ENCODE measurements at regions not wholly inside any gene's neighbourhood (a gene's known extent, or its start where the extent isn't known, plus 50 kb on each side); places are given as distances from the start of the nearest gene placed in this dataset.
"Not testable (repeated sequence)": the region's sequence is repeated elsewhere in the genome, so short reads cannot be mapped to it uniquely, and the experiment has no call there.

DNA sequence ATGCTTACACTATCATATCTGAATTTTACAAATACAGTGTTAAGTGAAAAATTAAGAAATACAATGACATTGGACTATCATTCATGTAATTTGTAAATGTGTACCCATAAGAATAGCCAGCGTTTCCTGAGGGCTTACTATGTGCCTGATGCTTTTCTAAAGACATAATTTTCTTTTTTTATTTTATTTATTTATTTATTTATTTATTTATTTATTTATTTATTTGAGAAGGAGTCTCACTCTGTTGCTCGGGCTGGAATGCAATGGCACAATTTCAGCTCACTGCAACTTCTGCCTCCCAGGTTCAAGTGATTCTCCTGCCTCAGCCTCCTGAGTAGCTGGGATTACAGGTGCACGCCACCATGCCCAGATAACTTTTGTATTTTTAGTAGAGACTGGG is 159.5 kb upstream of the SPANXN4 start:
- TF ChIP-seq, protein P1, sequence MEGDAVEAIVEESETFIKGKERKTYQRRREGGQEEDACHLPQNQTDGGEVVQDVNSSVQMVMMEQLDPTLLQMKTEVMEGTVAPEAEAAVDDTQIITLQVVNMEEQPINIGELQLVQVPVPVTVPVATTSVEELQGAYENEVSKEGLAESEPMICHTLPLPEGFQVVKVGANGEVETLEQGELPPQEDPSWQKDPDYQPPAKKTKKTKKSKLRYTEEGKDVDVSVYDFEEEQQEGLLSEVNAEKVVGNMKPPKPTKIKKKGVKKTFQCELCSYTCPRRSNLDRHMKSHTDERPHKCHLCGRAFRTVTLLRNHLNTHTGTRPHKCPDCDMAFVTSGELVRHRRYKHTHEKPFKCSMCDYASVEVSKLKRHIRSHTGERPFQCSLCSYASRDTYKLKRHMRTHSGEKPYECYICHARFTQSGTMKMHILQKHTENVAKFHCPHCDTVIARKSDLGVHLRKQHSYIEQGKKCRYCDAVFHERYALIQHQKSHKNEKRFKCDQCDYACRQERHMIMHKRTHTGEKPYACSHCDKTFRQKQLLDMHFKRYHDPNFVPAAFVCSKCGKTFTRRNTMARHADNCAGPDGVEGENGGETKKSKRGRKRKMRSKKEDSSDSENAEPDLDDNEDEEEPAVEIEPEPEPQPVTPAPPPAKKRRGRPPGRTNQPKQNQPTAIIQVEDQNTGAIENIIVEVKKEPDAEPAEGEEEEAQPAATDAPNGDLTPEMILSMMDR (IDR thresholded peaks at IDR 0.05; ENCODE audit: low read depth, low read length) = not testable (repeated sequence)
- TF ChIP-seq POLR2A (IDR thresholded peaks at IDR 0.05; ENCODE audit: extremely low read depth, insufficient read length) = not testable (repeated sequence)
